ENCODE measurements at regions not wholly inside any gene's neighbourhood (a gene's known extent, or its start where the extent isn't known, plus 50 kb on each side); places are given as distances from the start of the nearest gene placed in this dataset.
"Not testable (repeated sequence)": the region's sequence is repeated elsewhere in the genome, so short reads cannot be mapped to it uniquely, and the experiment has no call there.

DNA sequence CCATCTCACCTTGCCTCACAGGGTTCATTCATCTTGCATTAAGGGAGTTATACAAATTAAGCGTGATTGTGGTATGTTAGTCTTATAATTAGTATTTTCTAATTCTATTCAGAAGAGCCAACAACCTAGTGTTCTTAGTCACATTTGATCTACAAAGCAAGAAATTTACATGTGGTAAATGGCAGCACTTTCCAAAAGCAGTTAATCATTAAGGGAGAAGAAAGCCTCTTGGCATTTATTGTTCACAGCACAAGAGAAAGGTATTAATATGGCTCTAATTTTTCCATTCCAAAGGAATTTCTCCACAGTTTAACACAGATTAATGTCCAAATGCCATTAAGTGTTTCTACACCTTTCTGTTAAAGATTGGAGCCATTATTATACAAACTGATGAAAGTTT, 1077.1 kb downstream of the ZPLD1 start:
- no peaks in the 10 kb centered on the region for H3K36me3 ChIP-seq (ENCODE audit: control insufficient read depth in 2 of 2, insufficient read depth in 2 of 2, low read length in 2 of 2)
- H3K4me1 ChIP-seq (ENCODE audit: control insufficient read depth in 2 of 2, insufficient read depth in 2 of 2, low read length in 2 of 2), result no peaks in the 10 kb centered on the region

GRCh38 chr3:103512595-103512994, 1077.8 kb downstream of the ZPLD1 start:
- Histone ChIP-seq H3K4me3 (ENCODE audit: low read length in 2 of 2) (no peak overlapping the region), H3K9me3 (ENCODE audit: control insufficient read depth in 2 of 2, low read length in 2 of 2) (peaks cover 0 to 2% of the 10 kb centered on the region in 2 donors), H3K4me1 (ENCODE audit: control insufficient read depth in 2 of 2, insufficient read depth in 2 of 2, low read length in 2 of 2) (no peaks in the 10 kb centered on the region), H3K36me3 (ENCODE audit: control insufficient read depth in 2 of 2, insufficient read depth in 2 of 2, low read length in 2 of 2) (no peaks in the 10 kb centered on the region), H3K27ac (ENCODE audit: low read depth in 2 of 2, low read length in 2 of 2) (no peak overlapping the region), H3K9ac (ENCODE audit: low read depth in 1 of 2, low read length in 2 of 2) (no peak overlapping the region), H3K27me3 (ENCODE audit: control insufficient read depth in 2 of 2, insufficient read depth in 2 of 2, low read length in 2 of 2) (no peaks in the 10 kb centered on the region)

More for the DNA sequence above, 1077.1 kb downstream of the ZPLD1 start:
- H3K4me3 ChIP-seq (ENCODE audit: low read length in 2 of 2), result no peak overlapping the region
- H3K27ac ChIP-seq (ENCODE audit: low read depth in 2 of 2, low read length in 2 of 2), result no peak overlapping the region
- H3K9me3 ChIP-seq (ENCODE audit: control insufficient read depth in 2 of 2, low read length in 2 of 2), result peaks cover 0 to 2% of the 10 kb centered on the region in 2 donors
- no peak overlapping the region for H3K9ac ChIP-seq (ENCODE audit: low read depth in 1 of 2, low read length in 2 of 2)
- no peaks in the 10 kb centered on the region for H3K27me3 ChIP-seq (ENCODE audit: control insufficient read depth in 2 of 2, insufficient read depth in 2 of 2, low read length in 2 of 2)

DNA sequence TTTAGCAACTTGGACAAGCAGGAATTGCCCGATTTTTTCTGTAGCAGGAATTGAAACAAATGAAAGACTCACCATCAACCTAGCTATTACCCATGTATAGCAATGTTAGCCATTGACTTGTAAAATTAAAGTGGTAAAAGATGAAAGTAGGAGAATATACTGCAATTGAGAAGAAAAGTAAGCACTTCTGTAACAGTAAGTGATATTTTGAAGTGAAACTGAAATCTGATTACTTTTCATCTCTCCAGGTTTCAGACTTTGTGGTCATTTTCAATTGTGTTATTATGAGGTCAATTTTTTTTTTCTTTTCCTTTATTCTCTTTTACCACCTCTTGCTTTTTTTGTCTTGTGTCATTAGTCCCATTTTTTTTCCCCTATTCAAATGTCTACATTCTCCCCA, 1078.2 kb downstream of the ZPLD1 start:
- Histone ChIP-seq H3K27me3 (ENCODE audit: control insufficient read depth in 2 of 2, insufficient read depth in 2 of 2, low read length in 2 of 2) (no peaks in the 10 kb centered on the region), H3K4me3 (ENCODE audit: low read length in 2 of 2) (no peak overlapping the region), H3K27ac (ENCODE audit: low read depth in 2 of 2, low read length in 2 of 2) (no peak overlapping the region), H3K9me3 (ENCODE audit: control insufficient read depth in 2 of 2, low read length in 2 of 2) (peaks cover 0 to 2% of the 10 kb centered on the region in 2 donors), H3K36me3 (ENCODE audit: control insufficient read depth in 2 of 2, insufficient read depth in 2 of 2, low read length in 2 of 2) (no peaks in the 10 kb centered on the region), H3K9ac (ENCODE audit: low read depth in 1 of 2, low read length in 2 of 2) (no peak overlapping the region), H3K4me1 (ENCODE audit: control insufficient read depth in 2 of 2, insufficient read depth in 2 of 2, low read length in 2 of 2) (no peaks in the 10 kb centered on the region)

GRCh38 chr3:103515116-103515515, 1080.3 kb downstream of the ZPLD1 start:
- no peaks in the 10 kb centered on the region for H3K4me1 ChIP-seq (ENCODE audit: control insufficient read depth in 2 of 2, insufficient read depth in 2 of 2, low read length in 2 of 2)
- no peak overlapping the region for H3K9ac ChIP-seq (ENCODE audit: low read depth in 1 of 2, low read length in 2 of 2)
- no peak overlapping the region for H3K4me3 ChIP-seq (ENCODE audit: low read length in 2 of 2)
- H3K27me3 ChIP-seq (ENCODE audit: control insufficient read depth in 2 of 2, insufficient read depth in 2 of 2, low read length in 2 of 2), result no peaks in the 10 kb centered on the region
- no peaks in the 10 kb centered on the region for H3K36me3 ChIP-seq (ENCODE audit: control insufficient read depth in 2 of 2, insufficient read depth in 2 of 2, low read length in 2 of 2)
- H3K27ac ChIP-seq (ENCODE audit: low read depth in 2 of 2, low read length in 2 of 2), result no peak overlapping the region
- peaks cover 0 to 2% of the 10 kb centered on the region in 2 donors for H3K9me3 ChIP-seq (ENCODE audit: control insufficient read depth in 2 of 2, low read length in 2 of 2)

- Histone ChIP-seq H3K4me1 (ENCODE audit: control insufficient read depth in 2 of 2, insufficient read depth in 2 of 2, low read length in 2 of 2) (no peaks in the 10 kb centered on the region), H3K36me3 (ENCODE audit: control insufficient read depth in 2 of 2, insufficient read depth in 2 of 2, low read length in 2 of 2) (no peaks in the 10 kb centered on the region), H3K4me3 (ENCODE audit: low read length in 2 of 2) (no peak overlapping the region), H3K9me3 (ENCODE audit: control insufficient read depth in 2 of 2, low read length in 2 of 2) (peaks cover 2 to 3% of the 10 kb centered on the region in 2 donors), H3K9ac (ENCODE audit: low read depth in 1 of 2, low read length in 2 of 2) (no peak overlapping the region), H3K27me3 (ENCODE audit: control insufficient read depth in 2 of 2, insufficient read depth in 2 of 2, low read length in 2 of 2) (no peaks in the 10 kb centered on the region), H3K27ac (ENCODE audit: low read depth in 2 of 2, low read length in 2 of 2) (no peak overlapping the region)
These were observed 1082.1 kb downstream of the ZPLD1 start for GRCh38 chr3:103516950-103517349.

DNA sequence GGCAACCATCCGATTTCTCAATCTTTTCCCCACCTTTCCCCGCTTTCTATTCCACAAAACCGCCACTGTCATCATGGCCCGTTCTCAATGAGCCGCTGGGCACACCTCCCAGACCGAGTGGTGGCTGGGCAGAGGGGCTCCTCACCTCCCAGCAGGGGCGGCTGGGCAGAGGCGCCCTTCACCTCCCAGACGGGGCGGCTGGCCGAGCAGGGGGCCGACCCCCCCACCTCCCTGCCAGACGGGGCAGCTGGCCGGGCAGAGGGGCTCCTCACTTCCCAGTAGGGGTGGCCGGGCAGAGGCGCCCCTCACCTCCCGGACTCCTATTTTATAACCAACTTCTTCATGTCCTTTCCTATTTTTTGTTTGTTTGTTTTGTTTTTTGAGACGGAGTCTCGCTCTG, 1096.5 kb downstream of the ZPLD1 start:
- H3K4me3 ChIP-seq (ENCODE audit: low read length in 2 of 2); H3K27ac ChIP-seq (ENCODE audit: low read depth in 2 of 2, low read length in 2 of 2); H3K9ac ChIP-seq (ENCODE audit: low read depth in 1 of 2, low read length in 2 of 2); H3K9me3 ChIP-seq (ENCODE audit: control insufficient read depth in 2 of 2, low read length in 2 of 2); H3K4me1 ChIP-seq (ENCODE audit: control insufficient read depth in 2 of 2, insufficient read depth in 2 of 2, low read length in 2 of 2); H3K36me3 ChIP-seq (ENCODE audit: control insufficient read depth in 2 of 2, insufficient read depth in 2 of 2, low read length in 2 of 2); H3K27me3 ChIP-seq (ENCODE audit: control insufficient read depth in 2 of 2, insufficient read depth in 2 of 2, low read length in 2 of 2): not testable (repeated sequence)

DNA sequence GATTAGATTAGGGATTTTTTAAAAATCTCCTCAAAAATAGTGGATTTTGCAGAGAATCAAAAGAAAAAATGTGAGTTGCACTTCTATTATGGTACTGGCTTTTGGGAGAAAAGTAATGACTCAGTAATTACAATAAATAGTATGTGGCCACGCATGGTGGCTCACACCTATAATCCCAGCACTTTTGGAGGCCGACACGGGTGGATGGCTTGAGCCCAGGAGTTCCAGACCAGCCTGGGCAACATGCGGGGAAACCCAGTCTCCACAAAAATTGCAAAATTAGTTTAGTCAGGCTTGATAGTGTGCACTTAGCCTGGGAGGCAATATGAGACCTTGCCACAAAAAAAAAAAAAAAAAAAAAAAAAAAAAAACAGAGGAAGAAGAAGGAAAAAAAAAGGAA, 1098.2 kb downstream of the ZPLD1 start:
- no peak overlapping the region for H3K27ac ChIP-seq (ENCODE audit: low read depth in 2 of 2, low read length in 2 of 2)
- H3K27me3 ChIP-seq (ENCODE audit: control insufficient read depth in 2 of 2, insufficient read depth in 2 of 2, low read length in 2 of 2), result no peaks in the 10 kb centered on the region

GRCh38 chr3:103554451-103554850, 1119.6 kb downstream of the ZPLD1 start:
- H3K4me3 ChIP-seq (ENCODE audit: low read length in 2 of 2), result no peak overlapping the region
- no peak overlapping the region for H3K27ac ChIP-seq (ENCODE audit: low read depth in 2 of 2, low read length in 2 of 2)
- H3K9ac ChIP-seq (ENCODE audit: low read depth in 1 of 2, low read length in 2 of 2), result no peak overlapping the region
- no peaks in the 10 kb centered on the region for H3K36me3 ChIP-seq (ENCODE audit: control insufficient read depth in 2 of 2, insufficient read depth in 2 of 2, low read length in 2 of 2)
- H3K9me3 ChIP-seq (ENCODE audit: control insufficient read depth in 2 of 2, low read length in 2 of 2), result no peaks in the 10 kb centered on the region
- no peaks in the 10 kb centered on the region for H3K4me1 ChIP-seq (ENCODE audit: control insufficient read depth in 2 of 2, insufficient read depth in 2 of 2, low read length in 2 of 2)
- no peaks in the 10 kb centered on the region for H3K27me3 ChIP-seq (ENCODE audit: control insufficient read depth in 2 of 2, insufficient read depth in 2 of 2, low read length in 2 of 2)

More for the DNA sequence above, 1098.2 kb downstream of the ZPLD1 start:
- no peaks in the 10 kb centered on the region for H3K4me1 ChIP-seq (ENCODE audit: control insufficient read depth in 2 of 2, insufficient read depth in 2 of 2, low read length in 2 of 2)
- no peaks in the 10 kb centered on the region for H3K9me3 ChIP-seq (ENCODE audit: control insufficient read depth in 2 of 2, low read length in 2 of 2)
- H3K4me3 ChIP-seq (ENCODE audit: low read length in 2 of 2), result no peak overlapping the region
- H3K36me3 ChIP-seq (ENCODE audit: control insufficient read depth in 2 of 2, insufficient read depth in 2 of 2, low read length in 2 of 2), result no peaks in the 10 kb centered on the region
- no peak overlapping the region for H3K9ac ChIP-seq (ENCODE audit: low read depth in 1 of 2, low read length in 2 of 2)

DNA sequence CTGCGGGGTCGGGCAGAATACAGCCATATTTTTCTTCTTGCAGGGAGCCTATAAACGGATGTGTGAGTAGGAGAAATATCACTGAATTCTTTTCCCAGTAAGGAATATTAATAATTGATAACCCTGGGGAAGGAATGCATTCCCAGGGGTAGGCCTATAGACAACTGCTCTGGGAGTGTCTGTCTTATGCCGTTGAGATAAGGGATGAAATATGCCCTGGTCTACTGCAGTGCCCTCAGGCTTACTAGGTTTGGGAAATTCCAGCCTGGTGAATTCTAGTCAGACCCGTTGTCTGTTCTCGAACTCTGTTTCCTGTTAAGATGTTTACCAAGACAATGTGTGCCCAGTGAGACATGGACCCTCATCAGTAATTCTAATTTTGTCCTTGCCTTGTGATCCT, 1129.3 kb downstream of the ZPLD1 start:
- H3K4me3 ChIP-seq (ENCODE audit: low read length in 2 of 2); H3K27ac ChIP-seq (ENCODE audit: low read depth in 2 of 2, low read length in 2 of 2); H3K27me3 ChIP-seq (ENCODE audit: control insufficient read depth in 2 of 2, insufficient read depth in 2 of 2, low read length in 2 of 2); H3K9ac ChIP-seq (ENCODE audit: low read depth in 1 of 2, low read length in 2 of 2); H3K4me1 ChIP-seq (ENCODE audit: control insufficient read depth in 2 of 2, insufficient read depth in 2 of 2, low read length in 2 of 2); H3K9me3 ChIP-seq (ENCODE audit: control insufficient read depth in 2 of 2, low read length in 2 of 2); H3K36me3 ChIP-seq (ENCODE audit: control insufficient read depth in 2 of 2, insufficient read depth in 2 of 2, low read length in 2 of 2): not testable (repeated sequence)

DNA sequence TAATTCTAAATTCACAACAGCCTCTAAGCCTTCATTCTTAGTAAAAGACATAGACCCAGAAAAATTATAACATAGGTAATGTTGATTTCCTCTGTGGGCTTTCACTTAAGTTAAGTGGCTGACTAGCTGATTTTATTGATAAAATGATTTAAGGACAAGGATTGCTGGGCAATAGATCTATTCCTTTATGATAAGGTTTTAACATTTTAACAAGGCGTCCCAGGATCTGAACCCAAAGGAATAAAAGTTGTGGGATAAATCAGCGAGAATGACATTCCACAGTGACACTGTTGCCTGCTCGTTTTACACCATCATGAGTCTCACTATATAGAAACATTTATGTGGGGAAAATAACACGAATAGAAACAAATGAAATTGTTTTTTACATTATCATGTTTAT, 1151.0 kb downstream of the ZPLD1 start:
- Histone ChIP-seq H3K4me1 (ENCODE audit: control insufficient read depth in 2 of 2, insufficient read depth in 2 of 2, low read length in 2 of 2) (no peaks in the 10 kb centered on the region), H3K4me3 (ENCODE audit: low read length in 2 of 2) (no peak overlapping the region), H3K9me3 (ENCODE audit: control insufficient read depth in 2 of 2, low read length in 2 of 2) (peaks cover 0 to under 1% of the 10 kb centered on the region in 2 donors), H3K36me3 (ENCODE audit: control insufficient read depth in 2 of 2, insufficient read depth in 2 of 2, low read length in 2 of 2) (no peaks in the 10 kb centered on the region), H3K27ac (ENCODE audit: low read depth in 2 of 2, low read length in 2 of 2) (no peak overlapping the region), H3K27me3 (ENCODE audit: control insufficient read depth in 2 of 2, insufficient read depth in 2 of 2, low read length in 2 of 2) (no peaks in the 10 kb centered on the region), H3K9ac (ENCODE audit: low read depth in 1 of 2, low read length in 2 of 2) (no peak overlapping the region)

GRCh38 chr3:103589770-103590169, 1155.0 kb downstream of the ZPLD1 start:
- no peak overlapping the region for H3K27ac ChIP-seq (ENCODE audit: low read depth in 2 of 2, low read length in 2 of 2)
- H3K4me3 ChIP-seq (ENCODE audit: low read length in 2 of 2), result no peak overlapping the region
- peaks cover 0 to 2% of the 10 kb centered on the region in 2 donors for H3K9me3 ChIP-seq (ENCODE audit: control insufficient read depth in 2 of 2, low read length in 2 of 2)
- no peak overlapping the region for H3K9ac ChIP-seq (ENCODE audit: low read depth in 1 of 2, low read length in 2 of 2)
- H3K4me1 ChIP-seq (ENCODE audit: control insufficient read depth in 2 of 2, insufficient read depth in 2 of 2, low read length in 2 of 2), result no peaks in the 10 kb centered on the region
- H3K27me3 ChIP-seq (ENCODE audit: control insufficient read depth in 2 of 2, insufficient read depth in 2 of 2, low read length in 2 of 2), result no peaks in the 10 kb centered on the region
- no peaks in the 10 kb centered on the region for H3K36me3 ChIP-seq (ENCODE audit: control insufficient read depth in 2 of 2, insufficient read depth in 2 of 2, low read length in 2 of 2)
